Thoracic aorta (tissue), 2 donors: ENCODE measurements at regions not wholly inside any gene's neighbourhood (a gene's known extent, or its start where the extent isn't known, plus 50 kb on each side); places are given as distances from the start of the nearest gene placed in this dataset.

ENCODE experiments used
- ATAC-seq: fragments of 150-250 bp; one replicate; pipeline ENCODE4 v1.8.0; 2017; ENCODE audit warnings: low read depth; ENCODE audit not compliant: insufficient number of reproducible peaks, low FRiP score
- DNase-seq: peaks from one replicate; pipeline ENCODE4 v3.0.0-alpha.2; 2020; ENCODE audit warnings: low spot score
- H3K27ac ChIP-seq, 2 donors: fragments of 200-600 bp; sonication (generic); 1 replicate in 1 of 2; 2 replicates in 1 of 2; pipeline ENCODE4 v1.5.1; 2016; ENCODE audit warnings: mild to moderate bottlenecking in 2 of 2, moderate library complexity in 2 of 2
- H3K27me3 ChIP-seq: fragments of 200-600 bp; sonication (generic); replicated peaks from 2 replicates; pipeline ENCODE4 v1.6.0; 2016; ENCODE audit warnings: mild to moderate bottlenecking; ENCODE audit not compliant: insufficient read depth
- H3K36me3 ChIP-seq: fragments of 200-600 bp; sonication (generic); one replicate; pipeline ENCODE4 v1.5.1; 2016
- H3K4me1 ChIP-seq, 2 donors: fragments of 200-600 bp; sonication (generic); 1 replicate in 1 of 2; 2 replicates in 1 of 2; pipeline versions ENCODE4 v1.5.1 to v1.6.0; 2016; ENCODE audit warnings: low read depth in 2 of 2, mild to moderate bottlenecking in 1 of 2; ENCODE audit not compliant: control insufficient read depth in 1 of 2
- H3K4me3 ChIP-seq: fragments of 200-600 bp; sonication (generic); 2 replicates; pipeline ENCODE4 v1.5.1; 2016; ENCODE audit warnings: mild to moderate bottlenecking
- H3K9me3 ChIP-seq: fragments of 200-600 bp; sonication (generic); 2 replicates; pipeline ENCODE4 v1.5.1; 2016
- TF ChIP-seq, protein P1 (sequence below): fragments of 200-600 bp; sonication (generic); IDR thresholded peaks from one replicate; pipeline ENCODE4 v1.5.1; 2019; ENCODE audit warnings: antibody characterized with exemption

DNA sequence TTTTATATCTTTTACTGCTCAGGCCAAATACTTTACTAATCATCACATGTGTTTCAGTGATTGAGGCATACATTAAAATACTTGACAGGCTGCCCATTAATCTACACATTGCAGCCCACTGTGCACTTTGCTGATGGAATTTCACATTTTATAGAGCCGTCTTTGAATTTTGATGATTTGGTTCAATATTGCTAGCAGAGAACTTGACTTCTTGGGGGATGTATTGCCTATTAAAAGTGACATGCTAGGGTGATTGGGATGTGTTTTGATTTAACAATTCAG, 1291.0 kb upstream of the GYPC start:
- no peak overlapping the region for H3K4me3 ChIP-seq
- H3K4me1 ChIP-seq, result no peaks in the 10 kb centered on the region
- H3K9me3 ChIP-seq, result no peaks in the 10 kb centered on the region
- no peak for DNase-seq
- no peak overlapping the region for H3K27ac ChIP-seq
- no peak for ATAC-seq
- H3K36me3 ChIP-seq, result no peaks in the 10 kb centered on the region
- TF ChIP-seq, protein P1, sequence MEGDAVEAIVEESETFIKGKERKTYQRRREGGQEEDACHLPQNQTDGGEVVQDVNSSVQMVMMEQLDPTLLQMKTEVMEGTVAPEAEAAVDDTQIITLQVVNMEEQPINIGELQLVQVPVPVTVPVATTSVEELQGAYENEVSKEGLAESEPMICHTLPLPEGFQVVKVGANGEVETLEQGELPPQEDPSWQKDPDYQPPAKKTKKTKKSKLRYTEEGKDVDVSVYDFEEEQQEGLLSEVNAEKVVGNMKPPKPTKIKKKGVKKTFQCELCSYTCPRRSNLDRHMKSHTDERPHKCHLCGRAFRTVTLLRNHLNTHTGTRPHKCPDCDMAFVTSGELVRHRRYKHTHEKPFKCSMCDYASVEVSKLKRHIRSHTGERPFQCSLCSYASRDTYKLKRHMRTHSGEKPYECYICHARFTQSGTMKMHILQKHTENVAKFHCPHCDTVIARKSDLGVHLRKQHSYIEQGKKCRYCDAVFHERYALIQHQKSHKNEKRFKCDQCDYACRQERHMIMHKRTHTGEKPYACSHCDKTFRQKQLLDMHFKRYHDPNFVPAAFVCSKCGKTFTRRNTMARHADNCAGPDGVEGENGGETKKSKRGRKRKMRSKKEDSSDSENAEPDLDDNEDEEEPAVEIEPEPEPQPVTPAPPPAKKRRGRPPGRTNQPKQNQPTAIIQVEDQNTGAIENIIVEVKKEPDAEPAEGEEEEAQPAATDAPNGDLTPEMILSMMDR, result no peak
- no peaks in the 10 kb centered on the region for H3K27me3 ChIP-seq

DNA sequence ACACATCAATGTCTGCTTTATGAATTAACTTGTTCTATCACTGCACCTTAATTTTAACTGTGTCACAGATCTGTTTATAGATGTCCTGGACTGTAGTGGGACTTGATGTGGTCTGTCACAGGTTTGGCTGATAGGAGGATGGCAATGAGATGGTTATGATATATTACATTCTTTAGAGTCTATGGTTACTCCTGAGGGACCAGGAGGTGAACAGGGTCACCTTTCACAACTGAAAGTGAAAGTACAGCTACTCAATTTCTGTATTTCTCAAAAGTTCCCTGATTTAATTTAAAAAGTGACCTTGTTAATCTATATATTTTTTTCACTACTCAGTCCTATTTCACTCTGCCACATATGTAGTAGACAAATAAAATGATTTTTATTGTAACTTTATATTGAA, 1284.1 kb upstream of the GYPC start:
- Histone ChIP-seq H3K9me3 (no peaks in the 10 kb centered on the region), H3K36me3 (no peaks in the 10 kb centered on the region), H3K27me3 (no peaks in the 10 kb centered on the region), H3K4me1 (no peaks in the 10 kb centered on the region), H3K27ac (no peak overlapping the region), H3K4me3 (no peak overlapping the region)
- TF ChIP-seq, protein P1, result no peak
- ATAC-seq (no peak), DNase-seq (no peak)

DNA sequence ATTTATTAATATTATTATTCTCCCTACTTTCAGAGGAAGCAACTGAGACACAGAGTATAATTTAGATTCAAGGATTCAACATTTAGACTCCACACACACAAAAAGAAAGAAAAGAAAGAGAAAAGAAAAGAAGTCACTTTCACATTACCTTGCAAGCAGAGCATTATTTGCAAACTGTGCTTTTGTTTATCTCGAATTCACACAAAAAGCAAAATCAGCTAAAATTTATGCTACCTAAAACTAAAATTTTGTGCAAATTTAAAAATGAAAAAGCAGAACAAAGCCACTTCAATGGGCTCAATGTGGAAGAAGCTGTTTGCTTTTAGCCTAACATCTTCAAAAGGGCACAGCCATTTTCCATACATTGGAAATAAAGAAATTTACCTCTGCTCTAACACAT, 1282.7 kb upstream of the GYPC start:
- DNase-seq, result no peak
- TF ChIP-seq, protein P1, result no peak
- H3K4me3 ChIP-seq, result no peak overlapping the region

DNA sequence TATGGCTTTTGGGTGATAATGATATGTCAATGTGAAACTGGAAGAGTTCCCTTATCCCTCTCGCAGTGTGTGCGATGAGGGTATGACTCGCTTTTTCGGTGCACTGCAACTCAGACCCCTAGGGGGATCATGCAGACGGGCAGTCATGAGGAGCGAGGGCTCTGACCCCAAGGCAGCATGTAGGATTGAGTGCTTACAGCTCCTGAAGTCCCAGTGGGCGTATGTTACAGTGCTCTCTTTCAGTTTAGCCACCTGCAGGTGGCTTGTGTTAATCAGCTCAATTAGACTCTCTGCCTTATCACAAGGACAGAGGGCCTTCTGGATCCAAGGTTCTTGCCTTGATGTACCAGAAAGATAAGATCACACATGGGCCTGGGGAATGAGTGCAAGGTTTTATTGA, 1269.9 kb upstream of the GYPC start:
- TF ChIP-seq, protein P1, result no peak
- Histone ChIP-seq H3K4me1 (no peaks in the 10 kb centered on the region), H3K27ac (no peak overlapping the region), H3K9me3 (no peaks in the 10 kb centered on the region), H3K27me3 (no peaks in the 10 kb centered on the region), H3K4me3 (no peak overlapping the region), H3K36me3 (no peaks in the 10 kb centered on the region)
- ATAC-seq, result no peak
- DNase-seq, result no peak

More for the DNA sequence above, 1282.7 kb upstream of the GYPC start:
- Histone ChIP-seq H3K36me3 (no peaks in the 10 kb centered on the region), H3K27ac (no peak overlapping the region), H3K4me1 (no peaks in the 10 kb centered on the region), H3K27me3 (no peaks in the 10 kb centered on the region), H3K9me3 (no peaks in the 10 kb centered on the region)
- ATAC-seq, result no peak

DNA sequence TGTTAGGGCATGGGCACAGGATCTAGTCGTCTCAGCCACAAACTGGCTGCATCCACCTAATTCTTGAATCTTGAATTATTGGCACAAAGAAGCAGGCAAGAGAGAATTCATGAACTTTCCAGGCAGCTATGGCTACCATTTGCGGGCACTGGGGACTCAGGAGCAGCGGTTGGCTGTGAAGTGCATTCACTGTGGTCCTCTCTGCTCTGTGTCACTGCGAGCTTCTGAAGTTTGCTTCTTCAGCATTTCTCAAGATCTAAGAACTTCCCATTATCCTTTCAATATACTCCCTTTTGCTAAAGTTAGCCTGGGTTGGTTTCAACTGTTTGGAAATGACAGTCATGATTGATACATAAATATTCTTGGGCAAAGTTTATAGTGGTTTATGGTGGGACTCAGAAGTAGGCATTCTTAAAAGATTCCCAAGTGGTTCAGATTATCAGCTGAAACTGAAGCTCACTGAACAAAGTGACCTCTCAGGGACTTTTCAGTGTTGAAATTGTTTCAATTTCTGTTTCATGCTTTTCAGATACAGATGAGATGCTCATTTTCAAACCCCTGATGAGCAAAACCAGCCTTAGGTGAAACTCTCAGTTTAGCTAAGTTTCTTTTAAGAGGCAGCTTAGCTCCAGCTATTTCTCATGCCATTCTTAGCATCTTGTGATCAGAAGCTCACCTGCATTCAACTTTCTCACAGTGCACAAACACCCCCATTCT, 1258.3 kb upstream of the GYPC start:
- no peak overlapping the region for H3K4me3 ChIP-seq
- TF ChIP-seq, protein P1, result no peak
- H3K9me3 ChIP-seq, result no peaks in the 10 kb centered on the region
- H3K36me3 ChIP-seq, result no peaks in the 10 kb centered on the region
- H3K27me3 ChIP-seq, result no peaks in the 10 kb centered on the region
- no peak overlapping the region for H3K27ac ChIP-seq
- no peak for ATAC-seq
- no peak for DNase-seq
- H3K4me1 ChIP-seq, result no peaks in the 10 kb centered on the region
